Uterus (tissue), 2 donors: ENCODE measurements at regions not wholly inside any gene's neighbourhood (a gene's known extent, or its start where the extent isn't known, plus 50 kb on each side); places are given as distances from the start of the nearest gene placed in this dataset.

Experiments used
- POLR2A ChIP-seq, 2 donors: fragments of 450-650 bp; IDR thresholded peaks; one replicate each; pipeline ENCODE4 v1.6.1; 2016; ENCODE audit warnings: antibody characterized with exemption in 2 of 2, mild to moderate bottlenecking in 1 of 2, moderate library complexity in 1 of 2
- TF ChIP-seq, protein P1 (sequence below), 4 experiments: fragments of 200-600 bp in 2 of 4; fragments of 450-650 bp in 2 of 4; sonication (generic) in 2 of 4; IDR thresholded peaks; one replicate each; pipeline ENCODE4 v1.5.1; 2016 to 2019; ENCODE audit warnings: antibody characterized with exemption in 4 of 4, mild to moderate bottlenecking in 2 of 4, moderate library complexity in 1 of 4

- TF ChIP-seq, protein P1, sequence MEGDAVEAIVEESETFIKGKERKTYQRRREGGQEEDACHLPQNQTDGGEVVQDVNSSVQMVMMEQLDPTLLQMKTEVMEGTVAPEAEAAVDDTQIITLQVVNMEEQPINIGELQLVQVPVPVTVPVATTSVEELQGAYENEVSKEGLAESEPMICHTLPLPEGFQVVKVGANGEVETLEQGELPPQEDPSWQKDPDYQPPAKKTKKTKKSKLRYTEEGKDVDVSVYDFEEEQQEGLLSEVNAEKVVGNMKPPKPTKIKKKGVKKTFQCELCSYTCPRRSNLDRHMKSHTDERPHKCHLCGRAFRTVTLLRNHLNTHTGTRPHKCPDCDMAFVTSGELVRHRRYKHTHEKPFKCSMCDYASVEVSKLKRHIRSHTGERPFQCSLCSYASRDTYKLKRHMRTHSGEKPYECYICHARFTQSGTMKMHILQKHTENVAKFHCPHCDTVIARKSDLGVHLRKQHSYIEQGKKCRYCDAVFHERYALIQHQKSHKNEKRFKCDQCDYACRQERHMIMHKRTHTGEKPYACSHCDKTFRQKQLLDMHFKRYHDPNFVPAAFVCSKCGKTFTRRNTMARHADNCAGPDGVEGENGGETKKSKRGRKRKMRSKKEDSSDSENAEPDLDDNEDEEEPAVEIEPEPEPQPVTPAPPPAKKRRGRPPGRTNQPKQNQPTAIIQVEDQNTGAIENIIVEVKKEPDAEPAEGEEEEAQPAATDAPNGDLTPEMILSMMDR (IDR thresholded peaks at IDR 0.05), result no peak
- TF ChIP-seq POLR2A (IDR thresholded peaks at IDR 0.05), result no peak
Observed at GRCh38 chr6:140237251-140237650, 862.8 kb upstream of the CITED2 start.
